Activated CD4-positive, CD25-positive, alpha-beta regulatory T cell treated with anti-CD3 and anti-CD28 coated beads, Interleukin-2, amount 50 U/mL, for 24 hours (primary cell): ENCODE measurements at regions not wholly inside any gene's neighbourhood (a gene's known extent, or its start where the extent isn't known, plus 50 kb on each side); places are given as distances from the start of the nearest gene placed in this dataset.

Experiments
- ATAC-seq, 2 donors: fragments of 150-1000 bp; cut with Tn5 transposase; one replicate each; pipeline ENCODE4 v1.10.0; 2021; ENCODE audit warnings: mild to moderate bottlenecking in 1 of 2, moderate library complexity in 1 of 2

DNA sequence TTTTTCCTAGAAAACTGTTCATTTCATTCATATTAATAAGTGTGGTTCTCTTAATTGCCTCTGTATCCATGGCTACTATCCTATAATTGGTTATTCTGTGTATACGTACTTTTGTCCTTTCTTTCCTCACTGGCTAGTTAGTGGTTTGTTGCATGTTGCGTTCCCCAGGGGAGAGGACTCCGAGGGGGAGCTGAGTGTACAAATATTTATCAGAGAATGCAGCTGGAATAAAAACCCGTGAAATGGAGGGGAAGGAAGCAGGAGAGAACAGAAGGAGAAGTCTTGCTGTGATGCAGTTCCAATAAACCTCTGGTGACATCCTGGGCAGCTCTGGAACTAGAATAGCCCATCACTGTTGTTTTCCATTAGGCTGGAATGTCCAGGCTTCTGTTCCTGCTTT, 117.1 kb upstream of the RGS6 start:
- no peak for ATAC-seq

DNA sequence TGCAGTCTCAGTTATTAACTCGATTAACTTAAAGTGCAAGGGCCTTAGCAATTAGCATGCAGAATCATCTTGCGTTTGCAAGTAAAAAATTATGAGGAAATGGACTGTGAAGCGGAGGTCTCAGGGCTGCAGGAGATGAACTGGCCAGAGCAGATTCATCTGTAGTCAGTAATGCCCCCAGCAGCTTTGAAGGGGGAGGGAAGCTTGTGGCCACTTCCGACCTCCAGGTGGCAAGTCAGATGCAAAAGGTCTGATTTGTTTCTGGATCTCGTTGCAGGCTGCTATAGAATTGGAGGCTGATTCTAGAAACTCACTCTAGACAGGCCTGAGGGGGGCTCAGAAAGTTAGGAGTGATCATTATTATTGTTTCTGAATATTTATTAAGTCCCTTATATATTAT, 107.4 kb upstream of the RGS6 start:
- ATAC-seq = no peak

DNA sequence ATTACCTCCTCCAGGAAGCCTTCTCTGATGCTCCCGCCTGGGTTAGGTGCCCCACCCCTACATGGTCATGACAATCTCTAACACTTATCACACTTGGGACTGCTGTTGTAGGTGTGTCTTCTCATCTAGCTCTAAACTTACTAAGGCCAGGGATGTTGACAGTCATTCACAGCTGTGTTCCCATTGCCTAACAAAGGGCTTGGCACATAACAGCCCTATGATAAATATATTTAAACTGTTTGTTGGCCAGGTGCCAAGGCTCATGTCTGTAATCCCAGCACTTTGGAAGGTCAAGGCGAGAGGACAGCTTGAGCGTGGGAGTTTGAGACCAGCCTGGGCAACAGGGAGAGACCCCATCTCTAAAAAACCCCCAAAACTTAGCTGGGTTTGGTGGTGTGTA, 98.8 kb upstream of the RGS6 start:
- no peak for ATAC-seq

DNA sequence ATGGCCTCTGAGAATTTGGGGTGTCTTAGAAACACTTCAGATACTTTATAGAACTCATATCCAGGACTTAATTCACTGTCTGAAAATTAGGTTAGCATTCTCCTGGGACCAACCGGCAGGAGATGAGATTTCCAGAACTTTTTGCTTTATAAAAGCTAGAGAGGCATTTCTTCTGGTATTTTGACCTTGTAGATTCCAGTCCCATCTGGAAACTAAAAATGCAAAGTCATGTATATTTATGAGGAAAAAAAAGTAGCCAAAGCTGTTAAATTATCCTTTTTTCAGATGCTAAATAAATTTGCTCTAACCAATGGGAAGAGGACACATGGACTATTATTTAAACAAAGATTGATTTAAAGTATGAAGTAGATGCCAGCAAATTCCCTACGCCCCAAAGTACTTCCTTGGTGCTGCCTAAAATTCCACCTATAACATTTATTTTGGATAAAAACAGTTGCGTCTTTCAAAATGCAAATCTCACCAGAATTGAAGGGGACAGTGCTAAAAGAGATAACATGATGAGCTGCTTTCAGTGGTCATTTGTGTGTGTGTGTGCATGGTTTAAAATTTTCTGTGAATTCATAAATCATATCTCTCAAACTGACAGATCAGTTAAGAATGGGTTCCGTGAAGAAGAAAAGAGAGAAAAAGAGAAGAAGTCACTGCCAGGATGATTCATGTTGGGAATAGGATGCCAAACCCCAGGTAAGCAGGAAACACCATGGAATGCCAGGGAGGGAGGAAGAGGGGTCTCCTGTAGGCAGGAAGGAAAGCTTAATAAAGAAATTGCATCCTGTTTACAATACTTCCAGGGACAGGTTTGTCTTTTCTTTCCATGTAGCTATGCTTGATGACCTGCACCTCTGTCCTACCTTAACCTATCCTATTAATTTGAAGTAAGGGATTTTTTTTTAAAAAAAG, 97.7 kb upstream of the RGS6 start:
- no peak for ATAC-seq

DNA sequence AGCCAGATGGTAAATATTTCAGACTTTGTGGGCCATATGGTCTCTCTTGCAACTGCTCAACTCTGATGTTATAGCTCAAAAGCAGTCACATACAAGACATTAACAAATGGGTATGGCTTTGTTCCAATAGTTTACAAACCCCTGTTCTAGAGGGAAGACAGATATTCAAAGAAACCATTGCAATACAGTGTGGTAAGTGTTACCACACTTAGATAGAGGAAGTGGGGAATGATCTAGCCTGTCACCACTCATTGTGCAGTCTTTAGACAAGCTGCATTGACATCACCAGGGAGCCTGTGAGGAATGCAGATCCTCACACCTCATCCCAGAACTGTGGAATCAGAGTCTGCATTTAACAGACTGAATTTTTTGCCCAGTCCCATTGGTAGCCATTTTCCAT, 80.0 kb upstream of the RGS6 start:
- no peak for ATAC-seq

DNA sequence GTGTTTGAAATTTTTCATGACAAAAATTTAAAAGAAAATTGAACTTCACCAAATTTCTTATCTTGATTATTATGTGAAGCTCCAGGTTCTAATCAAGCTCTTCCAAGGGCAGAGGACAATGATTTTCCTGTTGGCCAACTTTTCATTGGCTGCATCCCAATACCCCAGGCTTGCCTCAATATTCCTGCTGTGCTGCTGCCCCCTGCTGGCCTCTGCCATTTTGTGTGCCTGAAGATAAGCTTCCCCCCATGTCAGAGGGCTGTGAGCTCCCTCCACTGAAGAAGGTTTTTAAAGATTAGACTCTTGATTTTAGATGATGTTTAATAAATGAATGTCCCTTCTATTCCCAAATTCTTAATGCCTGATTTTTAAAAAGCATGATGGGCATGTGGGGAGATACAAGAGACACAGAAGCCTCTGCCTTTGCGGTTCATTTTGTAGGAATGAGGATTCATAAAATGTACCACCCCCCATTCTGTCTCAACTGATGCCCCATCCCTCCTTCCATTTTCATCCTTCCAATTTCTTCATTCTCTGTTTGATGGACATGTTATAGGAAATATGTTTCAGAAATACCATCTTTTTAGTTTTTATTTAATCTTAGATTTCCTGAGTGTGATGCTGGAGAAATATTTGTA, 76.7 kb upstream of the RGS6 start:
- ATAC-seq = no peak

DNA sequence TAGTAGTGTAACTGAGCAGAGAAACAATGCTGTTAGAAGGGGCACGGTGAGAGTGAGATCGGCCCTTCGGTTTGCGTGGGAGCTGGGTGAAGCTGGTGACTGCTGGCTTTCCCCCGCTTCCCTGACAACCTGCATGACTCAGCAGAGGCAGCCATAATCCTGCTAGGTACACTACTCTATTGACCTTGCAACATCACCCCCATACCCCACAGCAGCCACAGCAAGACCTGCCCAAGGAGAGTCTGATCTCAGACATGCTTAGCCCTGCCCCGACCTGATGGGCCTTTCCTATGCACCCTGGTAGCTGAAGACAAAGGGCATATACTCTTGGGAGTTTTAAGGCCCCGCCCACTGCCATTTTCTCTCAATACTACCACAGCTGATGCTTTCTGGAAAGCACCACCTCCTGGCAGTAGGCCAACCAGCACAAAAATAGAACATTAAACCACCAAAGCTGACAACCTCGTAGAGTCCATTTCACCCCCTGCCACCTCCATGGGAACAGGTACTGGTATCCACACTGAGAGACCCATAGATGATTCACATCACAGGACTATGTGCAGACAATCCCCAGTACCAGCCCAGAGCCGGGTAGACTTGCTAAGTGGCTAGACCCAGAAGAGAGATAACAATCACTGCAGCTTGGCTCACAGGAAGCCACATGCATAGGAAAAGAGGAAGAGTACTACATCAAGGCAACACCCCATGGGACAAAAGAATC, 75.9 kb upstream of the RGS6 start:
- peak in 1 of 2 donors; percentile 9 for ATAC-seq

DNA sequence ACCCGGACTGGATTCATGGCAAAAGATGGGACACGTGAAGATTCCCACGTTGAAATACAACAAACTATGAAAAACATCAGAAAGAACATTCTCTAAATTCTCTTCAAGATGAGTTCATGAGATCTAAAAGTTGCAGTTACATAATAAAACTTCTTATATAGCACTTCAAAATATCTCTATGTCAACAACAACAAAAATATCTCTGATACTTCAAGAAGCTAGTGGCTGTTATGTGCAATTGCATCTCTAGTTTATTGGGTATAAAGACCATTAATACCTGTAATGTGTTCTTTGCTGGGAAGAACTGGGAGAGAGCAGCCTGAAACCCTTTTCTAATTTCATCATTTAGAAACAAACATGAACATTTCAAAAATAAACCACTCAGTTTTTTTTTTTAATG, 69.2 kb upstream of the RGS6 start:
- ATAC-seq = no peak

DNA sequence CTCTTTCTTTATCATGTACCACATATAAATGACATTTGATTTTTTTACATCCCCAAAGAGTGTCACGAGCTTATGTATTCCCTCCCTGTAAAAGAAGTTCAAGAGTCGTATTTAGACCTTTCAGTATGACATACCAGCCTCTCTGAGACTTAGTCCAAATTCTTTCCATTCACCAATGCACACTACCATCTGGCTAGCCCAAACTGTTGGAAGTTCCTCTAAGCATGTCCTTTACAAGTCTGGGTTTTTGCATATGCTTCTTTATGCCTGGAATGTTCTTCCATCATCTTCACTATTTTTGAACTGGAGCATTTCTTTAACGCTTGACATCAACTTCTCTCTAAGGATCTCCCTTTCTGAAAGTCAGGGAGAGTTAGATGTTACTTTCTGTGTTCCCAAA, 68.5 kb upstream of the RGS6 start:
- no peak for ATAC-seq
